ENCODE measurements at regions not wholly inside any gene's neighbourhood (a gene's known extent, or its start where the extent isn't known, plus 50 kb on each side); places are given as distances from the start of the nearest gene placed in this dataset.

DNA sequence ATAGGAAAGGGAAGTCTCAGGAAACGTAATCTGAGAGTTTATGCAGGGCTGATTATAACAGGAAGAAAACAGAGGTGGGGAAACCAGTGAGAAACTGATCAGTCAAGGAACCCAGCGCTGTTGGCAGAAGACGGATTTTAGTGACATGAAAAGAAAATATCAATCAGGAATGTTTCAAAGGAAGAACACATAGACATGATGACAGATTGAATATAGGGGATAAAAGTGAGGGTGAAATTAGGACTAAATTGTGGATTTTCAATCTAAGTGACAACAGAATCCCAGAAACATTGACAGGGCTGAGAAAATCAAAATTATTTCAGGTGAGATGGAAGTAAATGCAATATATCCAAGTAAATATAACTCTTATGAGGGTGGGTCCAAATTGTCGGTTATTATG is 199.8 kb upstream of the CCDC150 start:
- no peak for DNase-seq (ENCODE audit: low read depth in 2 of 2)

DNA sequence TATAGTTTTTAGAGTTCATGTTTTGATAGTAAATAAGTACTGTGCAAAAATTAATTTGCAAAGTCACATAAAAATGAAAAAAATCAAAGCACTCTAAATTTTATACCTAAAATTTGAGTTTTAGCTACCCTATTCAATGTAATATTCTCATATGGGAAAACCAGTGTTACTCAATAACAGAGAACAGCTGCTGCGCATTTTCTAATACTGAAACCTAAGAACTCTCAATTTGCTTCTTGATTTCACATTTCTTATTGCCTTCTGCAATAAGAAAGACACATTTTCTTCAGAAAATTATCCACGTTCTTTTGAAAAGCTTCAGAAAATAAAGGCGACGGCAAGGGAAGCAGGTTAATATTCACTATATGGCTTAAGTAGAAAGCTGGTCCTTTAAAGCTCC is 199.1 kb upstream of the CCDC150 start:
- DNase-seq (ENCODE audit: low read depth in 2 of 2) = no peak

DNA sequence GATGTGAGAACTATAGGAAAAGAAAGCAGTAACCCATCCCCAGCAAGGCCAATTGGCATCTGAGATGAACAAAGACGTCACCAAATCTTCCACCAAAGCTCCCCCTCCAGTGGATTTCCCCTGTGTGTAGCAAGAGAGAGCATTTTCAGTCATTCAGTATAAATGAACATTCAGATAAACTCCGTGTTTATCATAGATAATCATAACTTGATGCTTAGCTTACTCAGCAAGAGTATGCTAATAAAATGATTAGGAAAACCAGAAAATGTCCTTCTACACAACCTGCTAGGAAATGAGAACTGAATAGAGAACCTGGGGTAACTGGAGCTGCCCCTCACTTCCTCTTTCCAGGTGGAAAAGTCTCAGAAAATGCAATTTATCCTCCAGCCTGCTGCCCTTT is 198.0 kb upstream of the CCDC150 start:
- no peak for DNase-seq (ENCODE audit: low read depth in 2 of 2)

DNA sequence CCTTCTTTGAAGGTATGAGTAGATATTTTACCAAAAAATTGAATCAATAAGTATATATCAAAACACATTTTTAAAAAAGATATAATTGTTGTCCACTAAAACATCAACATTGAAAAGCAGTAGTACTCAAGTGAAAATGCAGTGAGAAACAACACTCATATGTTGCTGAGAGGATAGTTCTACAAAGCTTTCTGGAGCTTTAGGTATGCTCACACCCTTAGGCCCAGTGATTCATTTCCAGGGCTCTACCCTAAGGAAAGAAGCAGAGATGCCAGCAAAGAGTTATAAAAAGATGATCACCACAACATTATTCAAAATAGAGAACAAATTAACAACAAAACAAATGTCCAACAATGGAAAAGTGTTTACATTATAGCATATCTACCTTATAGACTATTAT is 197.3 kb upstream of the CCDC150 start:
- DNase-seq (ENCODE audit: low read depth in 2 of 2) = no peak

DNA sequence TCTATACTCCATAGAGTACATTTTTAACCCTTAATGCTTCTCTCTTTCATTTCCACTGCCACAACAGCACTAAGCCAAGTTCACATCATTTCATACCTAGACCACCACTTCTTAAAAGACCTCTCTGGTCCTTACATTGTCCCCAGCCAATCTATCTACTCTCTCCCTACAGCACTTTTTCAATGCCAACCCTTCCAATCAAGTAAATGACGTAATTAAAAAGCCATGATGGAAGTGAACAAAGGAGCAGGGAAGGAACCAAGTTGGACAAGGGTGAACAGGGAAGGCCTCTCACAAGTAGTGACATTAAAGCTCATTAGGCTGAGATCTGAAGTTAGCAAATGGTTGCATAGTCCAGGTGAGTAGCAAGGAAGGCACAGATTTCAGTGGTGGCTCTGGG is 195.1 kb upstream of the CCDC150 start:
- DNase-seq (ENCODE audit: low read depth in 2 of 2) = no peak

DNA sequence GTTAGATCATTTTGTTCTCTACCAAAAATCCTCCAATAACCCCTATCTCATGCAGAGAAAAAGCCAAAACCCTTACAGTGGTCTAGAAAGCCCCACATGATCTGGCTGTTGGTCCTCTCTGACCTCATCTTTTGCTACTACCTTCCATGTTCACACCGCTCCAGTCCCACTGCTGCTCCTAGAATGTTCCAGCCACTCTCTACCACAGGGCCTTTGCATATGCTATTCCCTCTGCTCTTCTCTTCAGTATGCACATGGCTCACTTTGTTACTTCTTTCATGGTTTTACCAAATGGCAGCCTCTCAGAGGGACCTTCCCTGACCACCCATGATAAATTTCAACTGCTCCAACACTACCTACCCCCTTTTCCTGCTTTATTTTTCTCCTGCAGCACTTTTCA is 193.5 kb upstream of the CCDC150 start:
- no peak for DNase-seq (ENCODE audit: low read depth in 2 of 2)

DNA sequence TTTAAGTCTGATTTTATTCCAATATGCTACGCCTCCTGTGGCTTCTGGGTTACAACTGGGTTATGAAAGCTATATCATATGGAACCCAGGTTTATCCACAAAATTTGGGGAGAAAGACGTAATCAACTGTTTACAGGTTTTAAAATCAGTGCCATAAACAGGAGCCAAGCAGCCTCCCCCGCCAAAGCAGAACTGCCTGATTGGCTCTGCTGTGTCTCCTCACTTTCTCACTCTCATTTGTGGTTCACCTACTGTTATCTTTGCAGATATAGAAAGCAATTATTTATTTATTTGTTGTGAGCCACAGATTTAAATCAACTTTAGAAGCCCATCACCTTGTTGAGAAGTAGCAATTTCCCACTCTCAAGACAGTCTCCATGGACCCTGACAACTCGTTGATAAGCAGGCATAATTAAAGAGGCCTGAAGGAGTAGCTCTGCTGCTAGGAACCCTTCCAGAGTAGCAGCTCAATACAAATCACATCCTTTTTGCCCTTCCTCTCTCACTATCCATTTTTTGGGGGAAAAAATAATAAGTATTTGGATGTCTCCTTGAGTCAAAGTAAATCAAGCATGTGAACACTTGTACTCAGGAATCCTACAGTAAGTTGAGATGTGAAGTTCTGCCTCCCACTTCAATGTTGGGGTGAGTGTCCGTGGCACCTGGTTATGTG is 191.0 kb upstream of the CCDC150 start:
- DNase-seq (ENCODE audit: low read depth in 2 of 2) = no peak

DNA sequence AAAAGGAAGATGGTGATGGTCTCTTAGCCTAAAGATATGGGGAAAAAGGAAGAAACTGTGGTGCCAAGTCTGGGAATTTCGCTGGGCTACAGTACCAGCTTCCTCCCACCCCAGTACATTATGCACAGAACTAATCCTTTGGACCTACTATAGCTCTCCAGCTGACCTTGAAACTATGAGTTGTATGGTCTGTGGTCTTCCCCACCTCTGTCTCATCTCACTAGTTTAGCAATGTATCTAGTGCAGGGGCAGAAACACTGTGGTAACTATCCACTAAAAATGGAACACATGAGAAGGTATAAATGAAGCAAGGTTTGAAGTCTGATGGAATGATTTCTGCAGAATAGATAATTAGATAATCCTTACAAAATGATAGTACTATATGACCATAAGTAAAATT is 190.4 kb upstream of the CCDC150 start:
- no peak for DNase-seq (ENCODE audit: low read depth in 2 of 2)

DNA sequence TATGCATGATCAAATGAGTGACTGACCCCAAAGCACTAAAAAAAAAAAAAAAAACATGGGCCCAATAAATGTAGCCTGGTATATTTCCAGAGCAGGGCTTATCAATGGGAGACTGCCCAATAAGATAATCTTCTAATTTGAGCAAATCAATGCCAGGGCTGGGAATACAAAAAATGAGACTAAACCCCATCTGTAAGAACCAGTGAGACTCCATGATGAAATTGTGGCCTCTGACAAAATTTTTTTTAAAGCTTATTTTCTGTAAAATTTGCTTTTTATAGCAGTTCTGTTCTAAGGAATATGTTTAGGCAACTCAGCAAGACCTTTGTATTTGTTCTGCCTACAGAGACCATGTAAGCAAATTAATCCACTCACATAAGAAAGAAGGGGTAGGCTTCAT is 186.8 kb upstream of the CCDC150 start:
- no peak for DNase-seq (ENCODE audit: low read depth in 2 of 2)

DNA sequence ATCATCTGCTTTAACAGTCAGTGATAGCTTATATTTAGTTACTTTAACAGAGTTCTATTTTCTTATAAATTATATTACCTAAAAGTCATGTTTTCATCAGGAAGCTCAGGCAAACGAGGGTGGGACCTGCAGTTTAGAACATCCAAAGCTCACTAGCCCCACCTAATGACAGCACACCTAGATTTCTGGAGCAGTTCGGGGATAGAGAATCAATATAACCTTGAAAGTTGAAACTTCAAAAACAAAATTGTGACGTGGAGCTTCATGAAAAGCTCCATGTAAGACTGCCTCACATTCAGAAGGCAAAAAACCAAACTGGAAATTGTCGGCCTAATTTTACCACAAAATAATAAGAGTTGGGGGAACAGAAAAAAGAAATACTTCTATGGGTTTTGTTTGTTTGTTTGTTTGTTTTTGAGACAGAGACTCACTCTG is 185.9 kb upstream of the CCDC150 start:
- peak in 1 of 2 donors; percentile 14 for DNase-seq (ENCODE audit: low read depth in 2 of 2)

DNA sequence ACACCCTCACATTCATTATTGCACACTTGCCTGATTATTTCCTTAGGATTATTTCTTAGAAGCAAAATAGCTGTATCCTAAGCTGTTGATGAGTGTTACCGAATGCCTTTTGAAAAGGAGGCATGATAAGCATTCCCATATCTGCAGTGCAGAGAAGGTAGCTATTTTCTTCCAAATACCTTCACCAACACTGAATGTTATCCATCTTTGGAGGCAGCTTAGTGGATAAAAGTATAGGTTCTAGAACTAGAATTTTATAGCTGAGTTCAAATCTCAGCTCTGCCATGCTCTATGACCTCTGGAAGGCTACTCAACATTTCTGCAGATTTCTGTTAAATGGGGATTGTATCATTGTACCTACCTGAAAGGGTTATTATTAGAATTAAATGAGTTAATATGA is 185.0 kb upstream of the CCDC150 start:
- DNase-seq (ENCODE audit: low read depth in 2 of 2) = no peak

DNA sequence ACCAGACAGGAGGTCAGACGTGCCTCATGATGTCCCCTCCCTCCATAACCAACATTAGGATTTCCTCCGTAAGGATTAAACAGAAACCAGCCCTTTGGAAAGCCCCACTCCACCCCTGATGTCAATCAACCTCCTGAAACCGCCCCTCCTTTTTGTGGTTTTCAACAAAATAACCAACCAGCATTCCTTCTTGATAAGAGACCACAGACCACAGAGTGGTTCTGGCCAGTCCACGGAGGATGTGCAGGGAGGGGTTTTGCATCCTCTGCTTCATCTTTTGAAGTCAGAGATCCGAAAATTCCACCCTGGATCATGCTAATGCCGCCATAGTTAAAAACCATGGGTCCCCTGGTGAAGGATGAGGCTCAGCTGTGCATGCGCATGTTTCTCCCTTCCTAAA is 180.0 kb upstream of the CCDC150 start:
- no peak for DNase-seq (ENCODE audit: low read depth in 2 of 2)

DNA sequence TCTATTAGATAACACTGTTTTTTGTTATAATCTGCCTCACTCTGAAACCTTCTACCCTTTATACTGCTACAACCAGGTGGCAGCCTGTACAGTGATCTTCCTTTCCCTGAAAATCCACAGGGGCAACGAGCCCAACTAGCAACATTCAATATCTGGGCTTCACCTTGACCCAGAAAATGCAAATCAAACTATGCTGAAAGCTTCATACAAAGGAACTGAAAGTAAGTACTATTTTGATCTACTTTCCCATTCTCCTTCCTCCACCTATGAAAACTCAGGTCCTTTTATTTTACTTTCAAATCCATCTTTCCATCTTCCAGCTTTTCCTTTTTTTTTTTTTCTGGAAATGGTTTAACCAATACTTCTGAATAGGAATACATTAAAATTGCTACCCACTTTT is 175.8 kb upstream of the CCDC150 start:
- no peak for DNase-seq (ENCODE audit: low read depth in 2 of 2)

DNA sequence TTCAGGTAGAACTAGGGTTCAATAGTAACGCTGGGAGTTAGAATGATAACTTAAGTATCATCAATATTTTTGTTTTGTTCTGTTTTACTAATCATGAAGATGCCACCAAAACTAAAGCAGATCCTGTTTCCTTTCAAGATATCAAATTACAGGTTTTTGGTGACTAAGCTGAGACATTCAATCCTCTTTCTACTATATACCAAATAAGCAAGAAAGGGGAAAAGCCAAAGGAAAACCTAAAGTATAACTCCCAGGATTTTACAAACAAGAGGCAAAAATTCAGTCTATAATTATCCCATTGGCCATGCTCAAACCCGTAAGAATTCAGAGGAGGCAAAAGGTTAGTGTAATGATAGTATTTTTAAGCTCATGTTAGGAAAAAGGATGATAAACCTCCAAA is 175.2 kb upstream of the CCDC150 start:
- DNase-seq (ENCODE audit: low read depth in 2 of 2) = no peak

DNA sequence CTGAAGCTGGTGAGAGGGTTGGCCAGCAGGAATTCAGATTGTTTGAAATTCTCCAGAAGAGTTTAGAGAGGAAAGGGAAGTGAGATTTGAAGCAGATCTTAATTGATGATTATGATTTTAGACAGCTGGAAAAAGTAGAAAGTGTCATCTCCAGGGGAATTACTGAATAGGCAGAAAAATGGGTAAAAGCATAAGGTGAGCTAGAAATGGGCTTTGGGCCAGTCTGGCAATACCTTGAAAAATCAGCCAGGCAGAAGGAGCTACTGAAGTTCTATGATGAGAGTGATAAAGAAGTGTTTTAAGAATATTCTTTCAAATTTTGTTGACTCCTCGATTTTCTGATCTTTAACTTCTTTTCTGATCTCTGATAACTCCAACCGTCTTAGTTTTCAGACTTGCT is 172.9 kb upstream of the CCDC150 start:
- no peak for DNase-seq (ENCODE audit: low read depth in 2 of 2)

DNA sequence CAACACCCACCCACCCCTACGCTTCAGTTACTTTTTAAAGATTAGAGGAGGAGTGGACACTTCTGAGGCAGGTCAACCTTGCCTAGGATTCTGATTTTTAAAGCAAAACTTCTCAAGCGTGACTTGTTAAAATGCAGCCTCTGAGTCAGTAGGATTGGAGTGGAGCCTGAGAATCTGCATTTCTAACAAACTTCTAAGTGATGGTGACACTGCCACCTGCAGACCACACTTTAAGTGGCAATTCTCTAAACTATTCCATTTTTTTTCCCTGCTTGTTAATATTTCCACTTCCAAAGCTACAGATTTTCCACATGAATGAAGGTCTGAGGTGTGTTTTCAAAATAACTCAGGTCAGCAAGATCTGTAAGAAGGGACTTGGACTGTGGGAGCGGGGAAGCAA is 171.1 kb upstream of the CCDC150 start:
- no peak for DNase-seq (ENCODE audit: low read depth in 2 of 2)

DNA sequence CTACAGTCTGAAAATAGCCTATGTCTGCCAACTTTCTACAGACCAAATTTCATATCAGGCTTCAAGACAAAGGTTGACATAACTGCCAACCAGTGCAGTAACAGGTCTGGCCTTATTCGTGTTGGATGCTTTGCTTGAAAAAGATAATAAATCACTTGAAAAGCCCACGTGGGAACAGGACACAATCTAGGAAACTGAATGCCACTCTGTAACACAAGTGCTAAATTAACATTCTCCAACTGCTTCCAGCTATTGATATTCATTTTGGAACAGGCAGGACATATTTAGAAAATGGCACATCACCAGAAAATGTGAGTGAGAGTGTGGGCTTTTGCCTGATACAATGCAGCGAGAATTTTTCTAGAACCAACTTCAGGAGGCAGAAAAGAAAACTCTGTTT is 165.9 kb upstream of the CCDC150 start:
- no peak for DNase-seq (ENCODE audit: low read depth in 2 of 2)

DNA sequence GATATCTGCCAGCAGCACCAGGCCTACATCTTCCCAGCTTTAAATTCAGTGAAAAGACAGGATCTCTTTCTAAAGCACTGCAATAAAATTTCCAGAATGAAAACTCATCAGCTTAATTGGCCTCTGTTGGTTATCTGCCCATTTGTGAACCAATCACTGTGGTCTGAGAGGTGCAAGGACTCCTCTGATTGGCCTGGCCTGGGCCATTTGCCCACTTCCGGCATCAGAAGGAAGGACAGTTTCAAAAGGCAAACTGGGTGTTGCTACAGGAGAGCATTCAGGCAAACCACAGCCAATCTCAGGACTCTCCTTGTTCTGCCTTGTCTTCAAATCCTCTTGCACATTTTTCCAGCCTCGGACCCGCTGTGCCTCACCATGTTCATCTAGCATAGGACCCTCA is 163.9 kb upstream of the CCDC150 start:
- no peak for DNase-seq (ENCODE audit: low read depth in 2 of 2)

DNA sequence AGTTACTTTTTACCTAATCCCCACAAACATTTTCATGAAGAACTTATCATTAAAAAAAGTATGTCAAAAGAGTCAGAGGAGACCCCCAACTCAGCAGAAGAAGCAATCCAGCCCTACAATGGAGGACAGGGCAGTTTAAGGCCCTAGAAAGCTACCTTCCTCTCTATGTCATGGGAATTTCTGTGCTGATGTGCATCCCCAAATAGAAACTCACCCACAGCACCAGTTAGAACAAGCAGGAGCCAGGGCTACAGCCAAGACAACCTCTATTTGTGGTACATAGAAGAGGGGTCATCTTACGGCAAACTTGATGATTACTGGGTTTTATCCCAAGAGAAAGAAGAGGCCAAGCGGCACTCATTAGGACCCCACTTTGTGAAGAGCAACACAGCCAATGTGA is 160.9 kb upstream of the CCDC150 start:
- DNase-seq (ENCODE audit: low read depth in 2 of 2) = no peak

DNA sequence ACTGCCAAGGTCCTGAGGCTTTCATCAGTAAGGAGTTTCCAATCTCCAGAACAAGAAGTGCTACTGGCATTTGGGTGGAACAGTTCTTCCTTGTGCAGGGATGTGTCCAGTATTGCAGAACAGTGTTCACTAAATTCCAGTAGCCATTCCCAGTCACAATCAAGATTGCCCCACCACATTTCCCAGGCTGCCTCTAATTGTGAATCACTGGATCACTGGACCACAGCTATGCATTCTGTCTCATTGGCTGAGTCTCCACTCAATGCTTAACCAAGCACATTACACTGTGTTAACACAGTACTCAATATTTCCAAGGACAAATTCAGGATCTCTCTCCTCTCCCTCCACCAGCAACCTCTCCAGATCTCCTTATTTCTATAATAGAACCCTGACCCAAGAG is 160.2 kb upstream of the CCDC150 start:
- DNase-seq (ENCODE audit: low read depth in 2 of 2) = no peak

DNA sequence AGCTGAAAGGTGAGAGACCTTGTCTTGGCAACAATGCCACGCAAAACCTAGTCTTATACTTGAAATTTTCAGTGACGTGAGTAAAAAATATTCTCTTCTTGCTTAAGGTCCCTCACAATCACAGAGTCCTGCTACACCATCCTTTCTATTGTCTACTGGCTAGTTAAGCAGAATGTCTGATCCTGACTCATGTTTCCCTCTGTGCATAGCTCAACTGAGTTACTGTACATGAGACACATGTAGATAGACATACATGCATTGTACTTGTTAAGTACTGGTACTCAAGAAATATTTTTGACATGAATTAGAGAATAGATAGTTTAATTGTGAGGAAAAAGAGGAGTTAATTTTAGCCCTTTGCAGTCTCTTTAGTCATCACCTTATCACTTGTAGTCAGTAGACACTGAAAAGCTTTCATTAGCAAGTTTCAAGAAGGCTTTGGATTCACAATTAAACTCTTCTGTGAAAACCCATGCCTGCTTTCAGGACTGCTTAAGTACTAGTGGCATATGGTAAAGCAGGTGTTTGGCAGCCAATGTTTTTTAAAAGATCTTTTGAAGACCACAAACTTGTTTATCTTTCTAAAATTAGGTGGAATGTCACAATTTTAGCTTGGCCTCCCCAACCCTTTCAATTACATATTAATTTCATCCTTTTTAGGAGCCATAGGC is 158.7 kb upstream of the CCDC150 start:
- DNase-seq (ENCODE audit: low read depth in 2 of 2) = no peak

DNA sequence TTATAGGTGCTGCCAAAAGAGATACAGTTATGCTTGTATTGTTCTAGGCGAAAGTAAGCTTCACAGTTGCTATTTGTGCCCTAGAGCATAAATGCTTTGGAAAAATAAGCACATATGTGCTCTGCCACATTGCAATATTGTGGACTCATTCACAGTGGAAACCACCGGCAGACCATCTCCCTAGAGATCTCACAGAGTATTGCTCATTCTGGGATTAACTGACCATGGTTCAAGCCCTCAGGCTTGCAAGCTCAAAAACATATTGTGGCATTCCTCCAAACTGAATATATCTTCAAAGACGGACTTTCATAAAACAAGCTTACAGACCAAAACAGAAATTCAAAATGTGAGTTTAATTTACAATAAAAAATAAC is 158.2 kb upstream of the CCDC150 start:
- no peak for DNase-seq (ENCODE audit: low read depth in 2 of 2)

DNA sequence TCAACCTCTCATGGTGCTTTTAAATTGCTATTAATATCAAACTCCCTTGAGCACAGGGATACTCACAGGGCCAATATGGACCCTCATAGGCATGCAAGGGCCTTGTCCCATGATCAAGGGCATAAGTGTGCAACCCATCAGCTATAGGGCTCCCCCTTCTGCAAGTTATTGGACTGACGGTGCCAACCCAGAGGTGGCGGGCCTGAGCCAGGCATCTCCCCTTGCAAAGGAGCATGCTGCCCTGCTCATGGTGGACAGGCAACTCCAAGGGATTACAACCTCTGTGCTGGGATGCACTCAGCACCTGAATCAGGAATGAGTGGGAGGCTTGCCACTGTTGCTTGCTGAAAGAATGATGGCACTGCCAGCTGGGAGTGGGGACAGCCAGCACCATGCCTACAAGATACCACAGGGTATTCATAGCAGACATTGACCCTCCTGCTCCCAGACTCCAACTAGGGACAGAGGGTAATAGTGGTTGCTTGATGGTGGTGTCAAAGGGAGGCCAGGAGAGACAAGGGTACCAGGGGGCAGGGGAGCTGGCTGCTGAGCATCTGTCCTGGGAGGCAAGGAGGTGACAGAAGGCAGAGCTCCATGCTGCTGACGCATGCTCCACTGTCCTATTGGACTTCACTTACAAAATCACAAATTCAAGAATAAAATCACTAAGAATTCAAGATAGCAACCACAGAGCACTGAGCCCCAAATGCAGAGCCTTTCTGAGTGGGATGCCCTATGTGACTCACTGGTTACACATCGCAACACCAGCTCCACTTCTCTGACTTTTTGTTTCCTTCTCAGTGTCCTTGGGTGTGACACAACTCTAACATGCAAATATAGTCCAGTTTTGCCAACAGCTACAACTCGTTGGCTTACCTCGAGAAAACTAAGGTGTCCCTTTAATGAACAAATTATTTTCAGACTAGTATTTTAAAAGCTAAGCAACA is 157.1 kb upstream of the CCDC150 start:
- no peak for DNase-seq (ENCODE audit: low read depth in 2 of 2)

Data from stimulated activated CD8-positive, alpha-beta memory T cell treated with anti-CD3 and anti-CD28 coated beads, Interleukin-15, amount 100 ng/mL, for 4 hours (primary cell).